GM19328 (cell line): ENCODE measurements at regions not wholly inside any gene's neighbourhood (a gene's known extent, or its start where the extent isn't known, plus 50 kb on each side); places are given as distances from the start of the nearest gene placed in this dataset.

ENCODE experiments used
- ATAC-seq: cut with Tn5 transposase; IDR thresholded peaks from one replicate; pipeline ENCODE4 v1.9.1; 2021; ENCODE audit warnings: mild to moderate bottlenecking, moderate library complexity; ENCODE audit not compliant: unreplicated experiment

DNA sequence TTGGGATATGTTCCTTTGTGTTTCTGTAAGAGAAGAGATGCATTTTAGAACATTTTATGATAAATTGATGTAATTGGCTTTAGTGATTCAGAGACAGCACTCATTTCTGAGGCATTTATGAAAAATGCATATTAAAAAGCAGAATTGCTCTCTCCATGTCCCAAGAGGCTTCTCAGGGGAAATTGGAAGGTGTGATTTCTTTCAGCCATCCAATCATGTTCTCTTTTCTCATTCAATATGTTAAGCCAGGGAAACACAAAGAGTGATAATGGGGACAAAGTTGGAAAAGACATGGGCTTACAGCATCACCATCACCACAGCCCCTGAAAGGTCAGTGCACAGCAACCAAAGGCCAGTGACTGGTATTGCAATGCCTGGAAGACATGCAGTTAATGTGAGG, 129.9 kb upstream of the COL1A2 start:
- ATAC-seq, result no peak

DNA sequence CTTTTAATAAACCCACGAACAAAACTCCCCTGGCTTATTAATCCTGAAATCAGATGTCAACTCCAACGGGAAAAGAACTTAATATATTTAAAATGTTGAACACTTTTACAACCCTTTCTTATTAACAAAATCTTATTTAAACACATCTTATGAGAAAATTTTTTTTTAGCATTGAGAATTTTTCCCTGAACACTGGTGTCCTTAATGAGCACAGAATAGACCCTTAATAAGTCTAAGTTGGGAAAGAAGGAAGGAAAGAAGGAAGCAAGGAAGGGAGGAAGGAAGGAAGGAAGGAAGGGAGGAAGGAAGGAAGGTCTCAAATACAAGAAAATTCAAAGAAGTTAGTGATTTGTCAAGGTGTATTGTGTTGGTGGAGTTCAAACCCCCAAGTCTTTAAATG, 129.2 kb upstream of the COL1A2 start:
- ATAC-seq, result no peak

GRCh38 chr7:94266238-94266644, 128.5 kb upstream of the COL1A2 start:
- no peak for ATAC-seq

GRCh38 chr7:94270772-94271171, 123.9 kb upstream of the COL1A2 start:
- no peak for ATAC-seq

GRCh38 chr7:94272821-94273583, 121.7 kb upstream of the COL1A2 start:
- no peak for ATAC-seq

GRCh38 chr7:94274828-94275227, 119.9 kb upstream of the COL1A2 start:
- no peak for ATAC-seq

DNA sequence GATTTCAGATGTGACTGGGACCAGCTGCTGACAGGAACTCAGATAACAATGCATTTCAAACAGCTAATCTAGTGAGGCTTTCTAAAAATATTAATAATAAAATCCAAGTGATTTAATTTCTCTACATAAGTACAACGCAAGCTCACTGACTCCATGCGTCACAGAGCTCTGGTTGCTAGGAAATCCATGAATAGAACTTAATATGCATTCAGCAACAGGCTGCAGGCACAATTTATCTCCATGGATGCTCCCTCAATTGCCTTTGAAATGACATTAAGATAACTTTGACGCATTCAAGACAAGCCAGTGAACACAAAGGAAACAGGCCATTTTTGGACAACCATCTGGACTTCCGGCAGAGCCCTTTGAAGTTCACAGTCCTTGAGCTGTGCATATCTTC, 118.7 kb upstream of the COL1A2 start:
- no peak for ATAC-seq

DNA sequence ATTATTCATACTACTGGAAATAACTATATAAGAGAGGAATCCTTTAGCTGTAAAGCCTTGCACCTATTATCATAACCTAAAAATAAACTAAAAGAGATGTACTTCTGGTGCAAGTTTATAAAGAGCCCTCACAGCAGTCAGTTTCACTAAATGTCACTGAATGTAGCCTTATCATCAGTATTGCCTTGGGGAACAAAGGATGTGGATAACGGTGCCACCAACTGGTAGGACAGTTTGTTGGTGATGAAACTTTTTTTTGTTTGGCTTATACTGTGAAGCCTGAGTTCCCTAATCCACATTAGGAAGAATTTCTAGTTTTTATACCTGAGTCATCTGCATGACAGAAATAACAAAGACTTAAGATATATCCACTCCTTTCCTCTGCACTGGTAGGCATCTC, 117.9 kb upstream of the COL1A2 start:
- no peak for ATAC-seq

GRCh38 chr7:94277236-94277635, 117.5 kb upstream of the COL1A2 start:
- no peak for ATAC-seq

DNA sequence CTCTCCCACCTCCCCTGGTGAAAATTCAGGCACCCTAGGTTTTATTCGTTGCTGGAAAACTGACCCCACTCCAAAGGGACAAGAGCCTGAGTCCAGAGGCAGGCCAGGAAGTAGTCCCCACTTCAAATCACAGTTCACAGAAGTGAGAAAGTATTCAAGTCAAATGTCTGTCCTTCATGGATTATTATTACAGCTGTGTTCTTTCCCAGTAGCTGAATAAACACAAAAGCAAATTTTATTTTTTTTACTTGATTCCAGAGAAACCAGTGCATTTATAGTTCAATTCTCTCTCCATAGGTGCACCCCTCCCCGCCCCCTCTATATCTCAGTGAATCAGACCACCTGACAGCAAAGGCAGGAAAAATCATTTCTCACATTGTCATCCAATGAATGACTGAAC, 113.8 kb upstream of the COL1A2 start:
- ATAC-seq, result no peak

- no peak for ATAC-seq
Measured at GRCh38 chr7:94284104-94284503, 110.6 kb upstream of the COL1A2 start.

GRCh38 chr7:94286111-94286510, 108.6 kb upstream of the COL1A2 start:
- no peak for ATAC-seq

GRCh38 chr7:94288096-94288495, 106.6 kb upstream of the COL1A2 start:
- ATAC-seq, result no peak

DNA sequence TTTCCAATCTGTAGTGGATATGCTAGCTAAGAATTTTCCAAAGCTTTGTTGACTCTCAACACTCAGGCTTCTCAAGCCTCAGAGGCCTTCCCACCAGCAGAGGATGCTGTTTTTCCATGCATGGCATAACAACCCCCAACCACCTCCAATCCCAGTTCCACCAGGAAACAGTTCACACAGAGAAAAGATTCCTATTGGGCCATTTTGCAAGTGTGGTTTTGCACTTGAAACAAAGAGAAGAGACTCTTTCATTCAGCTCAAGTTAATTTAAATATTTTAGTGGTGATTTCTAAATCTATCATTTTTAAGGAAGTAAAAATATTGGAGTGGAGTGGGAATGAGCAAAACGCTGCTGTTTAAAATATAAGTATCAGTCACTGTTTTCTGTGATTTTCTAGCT, 105.6 kb upstream of the COL1A2 start:
- no peak for ATAC-seq

- ATAC-seq, result no peak
Measured at GRCh38 chr7:94294471-94295131, 100.1 kb upstream of the COL1A2 start.

- ATAC-seq, result no peak
Measured at GRCh38 chr7:94295850-94296249, 98.8 kb upstream of the COL1A2 start.

- ATAC-seq, result no peak
Measured at GRCh38 chr7:94296881-94297280, 97.8 kb upstream of the COL1A2 start.

GRCh38 chr7:94297397-94297838, 97.3 kb upstream of the COL1A2 start:
- no peak for ATAC-seq

DNA sequence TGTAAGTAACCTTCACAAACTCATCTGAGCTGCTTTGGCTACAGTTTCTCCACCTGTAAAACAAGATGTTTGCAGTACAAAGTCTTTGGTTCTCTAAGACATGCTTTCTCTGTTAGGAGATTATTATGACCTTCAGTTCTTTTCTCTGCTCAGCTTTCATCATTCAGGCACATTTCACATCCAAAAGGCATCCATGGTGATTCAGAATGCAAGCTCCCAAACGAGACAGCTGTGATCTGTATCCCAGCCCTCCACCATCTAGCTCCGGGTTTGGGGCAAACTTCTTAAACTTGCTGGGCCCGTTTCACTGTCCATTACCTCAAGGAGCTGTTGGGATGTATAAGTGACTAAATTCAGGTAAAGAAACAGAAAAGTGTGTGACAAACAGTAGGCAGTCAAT, 95.8 kb upstream of the COL1A2 start:
- no peak for ATAC-seq

- no peak for ATAC-seq
Measured at GRCh38 chr7:94300176-94300835, 94.4 kb upstream of the COL1A2 start.

- no peak for ATAC-seq
Measured at GRCh38 chr7:94301024-94301586, 93.6 kb upstream of the COL1A2 start.

GRCh38 chr7:94303118-94303517, 91.6 kb upstream of the COL1A2 start:
- ATAC-seq, result no peak
